ENCODE measurements at regions not wholly inside any gene's neighbourhood (a gene's known extent, or its start where the extent isn't known, plus 50 kb on each side); places are given as distances from the start of the nearest gene placed in this dataset.

DNA sequence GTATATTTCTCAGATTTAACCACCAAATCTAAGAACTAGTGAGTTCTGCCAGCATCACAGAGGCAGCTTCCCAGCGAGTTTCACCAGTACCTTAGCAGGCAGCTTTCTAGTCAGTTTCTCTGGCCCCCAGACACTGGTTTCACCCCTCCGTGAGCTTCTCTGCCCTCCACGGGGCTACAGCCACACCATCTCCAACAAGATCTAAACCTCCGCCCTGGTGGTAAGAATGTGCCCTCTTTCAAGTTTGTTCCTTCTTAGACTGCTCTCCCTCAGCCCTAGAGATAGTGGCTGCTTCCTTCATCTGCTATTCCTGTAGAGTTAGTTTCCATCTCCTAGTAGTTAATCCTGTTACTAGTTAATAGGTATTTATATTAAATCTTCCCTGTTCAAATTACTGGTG, 60.5 kb upstream of the TAB3 start:
- DNase-seq, result no peak

DNA sequence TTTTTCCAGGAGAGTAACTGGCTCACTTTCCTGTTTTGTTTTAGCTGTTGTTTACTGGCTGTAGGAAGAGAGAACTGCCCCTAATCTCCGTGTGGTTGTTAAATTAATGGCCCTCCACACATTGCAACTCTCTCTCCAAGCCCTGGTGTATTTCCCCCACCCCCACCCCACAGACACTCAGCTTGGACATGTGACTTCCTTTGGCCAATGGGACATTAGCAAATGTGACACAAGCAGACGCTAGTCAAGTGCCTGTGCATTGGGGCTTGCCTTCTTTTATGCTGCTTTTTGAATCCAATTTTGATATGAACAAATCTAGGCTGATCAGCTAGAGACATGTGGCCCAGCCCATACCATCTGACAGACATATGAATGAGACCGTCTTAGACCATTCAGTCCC, 59.6 kb upstream of the TAB3 start:
- no peak for DNase-seq

DNA sequence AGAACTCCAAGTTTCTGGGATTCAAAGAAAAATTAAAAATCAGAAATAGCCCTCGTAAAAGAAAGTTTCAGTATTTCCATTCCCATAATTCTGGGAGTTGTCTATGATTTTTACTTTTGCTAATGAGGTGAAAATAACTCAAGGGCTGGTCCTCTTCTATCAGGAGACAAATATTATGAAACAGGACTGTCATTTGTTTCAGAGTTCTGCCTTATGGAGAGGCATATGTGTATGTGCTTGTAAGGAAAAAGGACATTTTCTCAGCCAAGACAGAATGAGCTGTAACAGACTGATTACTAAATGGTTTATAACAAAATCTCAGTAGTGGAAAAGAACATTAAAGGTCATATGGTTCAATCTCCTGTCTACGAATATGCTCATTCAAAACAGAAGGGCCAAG, 59.0 kb upstream of the TAB3 start:
- no peak for DNase-seq

DNA sequence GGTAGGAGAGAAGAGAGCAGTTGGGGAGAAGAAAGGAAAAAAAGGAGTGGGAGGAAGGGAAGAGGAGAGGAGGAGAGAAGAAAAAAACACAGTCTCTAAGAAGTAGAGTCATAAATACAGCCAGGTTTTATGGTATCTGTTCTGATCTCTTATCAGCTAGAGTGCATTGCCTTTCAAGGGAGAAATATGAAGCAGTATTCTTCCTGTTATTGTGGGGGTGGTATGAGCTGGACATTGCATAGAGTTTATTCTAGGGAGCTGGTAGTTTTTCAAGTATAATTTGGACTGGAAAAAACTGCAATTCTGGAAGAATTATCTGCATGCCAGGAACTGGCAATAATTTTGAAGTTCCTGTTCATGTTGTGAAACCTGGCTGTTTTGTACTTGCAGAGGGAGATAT, 54.9 kb upstream of the TAB3 start:
- DNase-seq, result no peak

DNA sequence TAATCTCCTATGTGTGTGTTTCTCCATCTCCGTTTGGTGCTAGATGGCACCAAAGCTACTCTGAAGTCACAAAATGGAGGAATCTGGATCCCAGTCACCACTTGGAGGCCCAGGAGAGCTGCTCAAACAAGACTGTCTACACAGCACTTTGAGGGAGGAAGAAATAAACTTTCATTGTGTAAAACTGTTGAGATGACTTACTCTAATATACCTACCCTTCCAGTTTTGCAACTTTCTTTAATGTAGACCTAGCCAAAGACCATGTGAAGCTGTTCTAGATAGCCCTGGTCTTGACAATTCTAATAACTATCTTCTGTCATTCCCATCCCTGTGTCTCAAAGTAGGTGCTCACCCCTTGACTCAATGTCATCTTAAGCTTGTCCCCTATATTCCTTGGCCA, 52.8 kb upstream of the TAB3 start:
- DNase-seq, result no peak

DNA sequence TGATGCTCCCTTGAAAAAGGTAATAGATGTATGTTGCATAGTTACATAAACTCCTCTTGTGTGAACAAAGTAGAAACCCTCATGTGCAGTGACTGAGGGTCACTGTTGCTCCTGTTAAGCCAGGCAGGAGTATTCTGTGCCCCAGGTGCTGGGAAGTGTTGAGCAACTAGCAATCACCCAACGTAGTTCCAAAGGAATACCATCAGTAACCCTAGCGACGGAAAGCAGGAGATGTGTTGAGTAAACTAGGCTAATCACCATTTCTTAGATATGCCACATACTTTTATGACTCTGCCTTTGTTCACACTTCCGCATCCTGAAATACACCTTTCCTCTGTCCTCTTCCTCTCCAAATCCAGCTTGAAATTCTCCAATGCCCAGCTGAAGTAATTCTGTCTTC, 50.9 kb upstream of the TAB3 start:
- no peak for DNase-seq
